Osteocyte (in vitro differentiated cells): ENCODE measurements at regions not wholly inside any gene's neighbourhood (a gene's known extent, or its start where the extent isn't known, plus 50 kb on each side); places are given as distances from the start of the nearest gene placed in this dataset.

Experiments used
- DNase-seq: peaks from one replicate; pipeline ENCODE4 v3.0.0; 2021; ENCODE audit warnings: mixed read lengths; ENCODE audit not compliant: unreplicated experiment; ENCODE audit errors: extremely low spot score
- H3K27ac Mint-ChIP-seq: one replicate; pipeline ENCODE4 v1.8.0; 2021; ENCODE audit warnings: mild to moderate bottlenecking, mixed read lengths; ENCODE audit not compliant: unreplicated experiment
- H3K27me3 Mint-ChIP-seq: one replicate; pipeline ENCODE4 v1.8.0; 2021; ENCODE audit warnings: mixed read lengths; ENCODE audit not compliant: unreplicated experiment
- H3K36me3 Mint-ChIP-seq: one replicate; pipeline ENCODE4 v1.8.0; 2021; ENCODE audit warnings: mixed read lengths; ENCODE audit not compliant: unreplicated experiment
- H3K4me1 Mint-ChIP-seq: one replicate; pipeline ENCODE4 v1.8.0; 2021; ENCODE audit warnings: mixed read lengths; ENCODE audit not compliant: unreplicated experiment
- H3K4me3 Mint-ChIP-seq: one replicate; pipeline ENCODE4 v1.8.0; 2021; ENCODE audit warnings: mild to moderate bottlenecking, moderate library complexity, mixed read lengths; ENCODE audit not compliant: unreplicated experiment
- H3K9me3 Mint-ChIP-seq: one replicate; pipeline ENCODE4 v1.8.0; 2021; ENCODE audit warnings: mixed read lengths; ENCODE audit not compliant: unreplicated experiment
- CTCF ChIP-seq: fragments of 200-600 bp; sonication (generic); IDR thresholded peaks from 2 replicates; pipeline ENCODE4 v1.5.0; 2021; ENCODE audit warnings: antibody characterized with exemption, mild to moderate bottlenecking, moderate library complexity

GRCh38 chr16:56068816-56069215, 122.5 kb upstream of the GNAO1 start:
- no peaks in the 10 kb centered on the region for H3K4me1 Mint-ChIP-seq
- H3K4me3 Mint-ChIP-seq: no peak overlapping the region
- H3K9me3 Mint-ChIP-seq: no peaks in the 10 kb centered on the region
- H3K27ac Mint-ChIP-seq: no peak overlapping the region
- no peaks in the 10 kb centered on the region for H3K36me3 Mint-ChIP-seq
- no peak for DNase-seq
- TF ChIP-seq CTCF: no peak
- H3K27me3 Mint-ChIP-seq: no peaks in the 10 kb centered on the region

- Mint-ChIP-seq H3K36me3 (no peaks in the 10 kb centered on the region), H3K9me3 (no peaks in the 10 kb centered on the region), H3K27ac (no peak overlapping the region), H3K27me3 (no peaks in the 10 kb centered on the region), H3K4me1 (no peaks in the 10 kb centered on the region), H3K4me3 (no peak overlapping the region)
- no peak for TF ChIP-seq CTCF
- DNase-seq: no peak
These were observed 123.0 kb upstream of the GNAO1 start for GRCh38 chr16:56068314-56068713.

- H3K4me3 Mint-ChIP-seq: no peak overlapping the region
- H3K36me3 Mint-ChIP-seq: no peaks in the 10 kb centered on the region
- no peak overlapping the region for H3K27ac Mint-ChIP-seq
- no peaks in the 10 kb centered on the region for H3K9me3 Mint-ChIP-seq
- no peaks in the 10 kb centered on the region for H3K27me3 Mint-ChIP-seq
- no peaks in the 10 kb centered on the region for H3K4me1 Mint-ChIP-seq
- no peak for TF ChIP-seq CTCF
- DNase-seq: no peak
These were observed 123.9 kb upstream of the GNAO1 start for GRCh38 chr16:56067406-56067805.

DNA sequence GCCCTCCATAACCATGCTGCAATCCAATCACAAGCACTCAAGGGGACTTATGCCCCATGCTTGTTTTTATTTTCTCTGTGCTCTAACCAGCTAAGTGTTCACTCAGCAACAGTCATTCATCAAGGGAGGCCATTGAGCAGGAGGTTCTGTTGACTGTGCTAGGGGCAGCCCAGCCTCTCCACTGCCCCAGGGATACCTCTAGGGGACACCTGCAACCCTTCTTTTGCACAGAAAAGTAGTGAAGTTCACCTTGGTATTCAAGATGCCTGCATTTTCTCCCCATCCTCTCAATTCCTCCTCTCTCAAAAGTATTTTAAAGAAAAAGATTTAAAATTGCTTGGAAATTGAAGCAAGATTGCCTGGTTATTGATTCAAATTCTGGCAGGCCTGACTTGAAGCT, 124.7 kb upstream of the GNAO1 start:
- no peak for DNase-seq
- TF ChIP-seq CTCF: no peak
- Mint-ChIP-seq H3K27me3 (no peaks in the 10 kb centered on the region), H3K4me3 (no peak overlapping the region), H3K9me3 (no peaks in the 10 kb centered on the region), H3K27ac (no peak overlapping the region), H3K36me3 (no peaks in the 10 kb centered on the region), H3K4me1 (no peaks in the 10 kb centered on the region)

DNA sequence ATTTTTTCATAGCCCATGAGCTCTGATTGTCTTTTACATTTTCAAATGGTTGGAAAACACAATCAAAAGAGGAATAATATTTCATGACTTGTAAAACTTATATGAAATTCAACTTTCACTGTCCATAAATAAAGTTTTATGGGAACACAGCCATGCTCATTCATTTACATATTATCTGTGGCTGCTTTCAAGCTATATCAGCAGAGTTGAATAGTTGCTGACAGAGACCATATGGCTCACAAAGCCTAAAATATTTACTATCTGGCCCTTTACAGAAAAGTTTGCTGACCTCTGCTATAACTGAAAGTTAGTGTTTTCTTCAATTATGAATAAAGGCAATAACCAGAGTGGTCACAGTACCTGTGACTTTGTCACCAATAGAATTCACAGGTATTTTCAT, 128.2 kb upstream of the GNAO1 start:
- H3K9me3 Mint-ChIP-seq: no peaks in the 10 kb centered on the region
- TF ChIP-seq CTCF: no peak
- H3K4me1 Mint-ChIP-seq: no peaks in the 10 kb centered on the region
- H3K4me3 Mint-ChIP-seq: no peak overlapping the region
- no peaks in the 10 kb centered on the region for H3K27me3 Mint-ChIP-seq
- H3K27ac Mint-ChIP-seq: no peak overlapping the region
- H3K36me3 Mint-ChIP-seq: no peaks in the 10 kb centered on the region
- no peak for DNase-seq
